GM12801 (cell line): ENCODE measurements at regions not wholly inside any gene's neighbourhood (a gene's known extent, or its start where the extent isn't known, plus 50 kb on each side); places are given as distances from the start of the nearest gene placed in this dataset.

Experiments
- CTCF ChIP-seq: IDR thresholded peaks from one replicate; pipeline ENCODE4 v1.5.1; 2011; ENCODE audit warnings: control low read depth; ENCODE audit not compliant: insufficient read length; ENCODE audit errors: extremely low read depth

- TF ChIP-seq CTCF = no peak
Measured at GRCh38 chr2:58767828-58768714, 526.9 kb upstream of the FANCL start.

- TF ChIP-seq CTCF = no peak
Measured at GRCh38 chr2:58764338-58765104, 523.4 kb upstream of the FANCL start.

- no peak for TF ChIP-seq CTCF
Measured at GRCh38 chr2:58762176-58762781, 521.2 kb upstream of the FANCL start.

GRCh38 chr2:58757971-58758370 is 516.8 kb upstream of the FANCL start:
- TF ChIP-seq CTCF = no peak

GRCh38 chr2:58756336-58756735 is 515.2 kb upstream of the FANCL start:
- TF ChIP-seq CTCF = no peak

GRCh38 chr2:58749041-58749440 is 507.9 kb upstream of the FANCL start:
- TF ChIP-seq CTCF = no peak

GRCh38 chr2:58740426-58740825 is 499.3 kb upstream of the FANCL start:
- TF ChIP-seq CTCF = no peak
